A673 (cell line): ENCODE measurements at regions not wholly inside any gene's neighbourhood (a gene's known extent, or its start where the extent isn't known, plus 50 kb on each side); places are given as distances from the start of the nearest gene placed in this dataset.

Experiments used
- BruUV-seq: library from RNA; stranded (reverse); fragments of 400-500 nt; replicated peaks from 2 replicates; lab custom pipeline; 2021; lab: Mats Ljungman, UMichigan
- CTCF ChIA-PET: fragments of 300-600 bp; sonication (Branson Sonifier 250); formaldehyde crosslinking; loops from one replicate; lab custom pipeline; 2022; ENCODE audit warnings: antibody characterized with exemption; lab: Charles Lee
- POLR2A ChIA-PET: fragments of 300-600 bp; sonication (Branson Sonifier 250); formaldehyde crosslinking; loops from one replicate; lab custom pipeline; 2022; ENCODE audit warnings: antibody characterized with exemption; ENCODE audit not compliant: low non-redundant PET; lab: Charles Lee
- DNase-seq: peaks from one replicate; pipeline ENCODE4 v3.0.0-alpha.2; 2015; ENCODE audit warnings: low spot score
- H3K27ac ChIP-seq: fragments of 200-600 bp; sonication (generic); 2 replicates; pipeline ENCODE4 v1.5.1; 2016; ENCODE audit warnings: mixed run types, low read depth, mild to moderate bottlenecking, mixed read lengths, antibody characterized with exemption, low read length; ENCODE audit not compliant: poor library complexity, severe bottlenecking
- H3K27me3 ChIP-seq: fragments of 200-600 bp; sonication (generic); replicated peaks from 2 replicates; pipeline ENCODE4 v1.6.1; 2017; ENCODE audit warnings: mixed run types, low read depth, mild to moderate bottlenecking, mixed read lengths, antibody characterized with exemption, low read length; ENCODE audit not compliant: insufficient read depth, poor library complexity
- H3K36me3 ChIP-seq: fragments of 200-600 bp; sonication (generic); 2 replicates; pipeline ENCODE4 v1.6.1; 2016; ENCODE audit warnings: mixed run types, mild to moderate bottlenecking, mixed read lengths, antibody characterized with exemption, low read length; ENCODE audit not compliant: insufficient read depth, poor library complexity, severe bottlenecking
- H3K4me1 ChIP-seq: fragments of 200-600 bp; sonication (generic); 2 replicates; pipeline ENCODE4 v1.6.1; 2017; ENCODE audit warnings: mixed run types, mild to moderate bottlenecking, mixed read lengths, antibody characterized with exemption, low read length; ENCODE audit not compliant: insufficient read depth, poor library complexity, severe bottlenecking
- H3K4me3 ChIP-seq: fragments of 200-600 bp; sonication (generic); 2 replicates; pipeline ENCODE4 v1.5.1; 2016; ENCODE audit warnings: low read depth, mixed run types, mild to moderate bottlenecking, mixed read lengths, low read length; ENCODE audit not compliant: poor library complexity, severe bottlenecking
- H3K9me3 ChIP-seq: fragments of 200-600 bp; sonication (generic); 2 replicates; pipeline ENCODE4 v1.6.1; 2016; ENCODE audit warnings: mixed run types, low read depth, mild to moderate bottlenecking, mixed read lengths, antibody characterized with exemption, low read length; ENCODE audit not compliant: poor library complexity, severe bottlenecking
- EZH2 ChIP-seq: fragments of 200-600 bp; sonication (generic); IDR thresholded peaks from 2 replicates; pipeline ENCODE4 v1.6.1; 2017; ENCODE audit warnings: borderline replicate concordance, low read depth, mild to moderate bottlenecking, mixed read lengths, antibody characterized with exemption, low read length; ENCODE audit not compliant: poor library complexity, severe bottlenecking
- intact Hi-C: fragments of 100-400 bp; cut with micrococcal nuclease; formaldehyde crosslinking; loops from one replicate; pipeline ENCODE4 v1.10.0; 2022; ENCODE audit not compliant: unreplicated experiment
- TF ChIP-seq, protein P1 (sequence below): fragments of 300-800, 200-600 bp; sonication (generic); conservative IDR thresholded peaks from 2 replicates; pipeline ENCODE4 v1.5.1; 2017; ENCODE audit warnings: low read depth, mild to moderate bottlenecking, antibody characterized with exemption, low read length, moderate library complexity, mixed read lengths

DNA sequence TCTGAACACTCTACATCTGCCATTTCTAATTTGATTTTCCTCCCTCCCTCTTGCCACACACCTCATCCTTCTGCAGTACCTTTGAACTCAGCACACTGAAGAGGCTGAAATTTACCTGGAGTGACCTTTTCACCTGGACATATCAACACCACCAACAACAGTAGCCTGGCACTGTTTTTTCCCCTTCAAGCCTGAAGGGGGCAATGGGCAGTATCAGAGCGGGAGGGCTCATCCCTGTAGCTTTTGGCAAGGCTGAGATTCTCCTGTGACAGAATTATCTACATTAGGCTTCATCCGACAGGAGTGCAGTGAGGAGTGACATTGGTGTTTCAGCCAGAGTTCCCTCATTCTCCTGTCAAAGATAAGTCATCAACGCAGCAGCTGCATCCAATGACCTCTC, 312.8 kb upstream of the SPTLC3 start:
- ChIA-PET CTCF (no interaction called here), POLR2A (no interaction called here)
- no TSS peak for BruUV-seq
- Histone ChIP-seq H3K9me3 (no peaks in the 10 kb centered on the region), H3K36me3 (no peaks in the 10 kb centered on the region), H3K27me3 (no peaks in the 10 kb centered on the region), H3K27ac (no peak overlapping the region), H3K4me1 (no peaks in the 10 kb centered on the region), H3K4me3 (no peak overlapping the region)
- no peak for DNase-seq
- intact Hi-C loops: no loop called here
- TF ChIP-seq, protein P1, sequence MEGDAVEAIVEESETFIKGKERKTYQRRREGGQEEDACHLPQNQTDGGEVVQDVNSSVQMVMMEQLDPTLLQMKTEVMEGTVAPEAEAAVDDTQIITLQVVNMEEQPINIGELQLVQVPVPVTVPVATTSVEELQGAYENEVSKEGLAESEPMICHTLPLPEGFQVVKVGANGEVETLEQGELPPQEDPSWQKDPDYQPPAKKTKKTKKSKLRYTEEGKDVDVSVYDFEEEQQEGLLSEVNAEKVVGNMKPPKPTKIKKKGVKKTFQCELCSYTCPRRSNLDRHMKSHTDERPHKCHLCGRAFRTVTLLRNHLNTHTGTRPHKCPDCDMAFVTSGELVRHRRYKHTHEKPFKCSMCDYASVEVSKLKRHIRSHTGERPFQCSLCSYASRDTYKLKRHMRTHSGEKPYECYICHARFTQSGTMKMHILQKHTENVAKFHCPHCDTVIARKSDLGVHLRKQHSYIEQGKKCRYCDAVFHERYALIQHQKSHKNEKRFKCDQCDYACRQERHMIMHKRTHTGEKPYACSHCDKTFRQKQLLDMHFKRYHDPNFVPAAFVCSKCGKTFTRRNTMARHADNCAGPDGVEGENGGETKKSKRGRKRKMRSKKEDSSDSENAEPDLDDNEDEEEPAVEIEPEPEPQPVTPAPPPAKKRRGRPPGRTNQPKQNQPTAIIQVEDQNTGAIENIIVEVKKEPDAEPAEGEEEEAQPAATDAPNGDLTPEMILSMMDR: no peak
- TF ChIP-seq EZH2: no peak

DNA sequence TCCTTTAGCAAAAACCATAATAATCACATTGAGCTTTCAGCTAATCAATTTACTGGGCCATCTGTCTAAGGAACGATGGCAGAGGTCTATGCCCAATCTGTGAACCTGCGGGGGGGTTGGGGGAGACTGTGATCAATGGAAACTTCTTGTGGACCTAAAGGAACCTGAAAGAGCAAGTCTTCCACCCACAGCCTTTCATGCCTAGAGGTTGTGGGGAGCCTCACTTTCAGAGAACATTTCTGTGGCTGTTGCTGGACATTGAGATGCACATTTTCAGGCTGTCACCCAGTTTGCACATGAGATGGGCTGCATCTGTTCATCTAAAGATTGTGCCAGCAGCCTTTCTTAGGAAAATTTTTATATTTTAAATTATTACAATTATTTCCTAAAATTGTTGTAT, 310.0 kb upstream of the SPTLC3 start:
- BruUV-seq: no TSS peak
- Histone ChIP-seq H3K9me3 (no peaks in the 10 kb centered on the region), H3K27me3 (no peaks in the 10 kb centered on the region), H3K4me1 (no peaks in the 10 kb centered on the region), H3K36me3 (no peaks in the 10 kb centered on the region), H3K4me3 (no peak overlapping the region), H3K27ac (no peak overlapping the region)
- CTCF ChIA-PET: no interaction called here
- no peak for DNase-seq
- intact Hi-C loops: no loop called here
- POLR2A ChIA-PET: no interaction called here
- TF ChIP-seq, protein P1: no peak
- no peak for TF ChIP-seq EZH2

DNA sequence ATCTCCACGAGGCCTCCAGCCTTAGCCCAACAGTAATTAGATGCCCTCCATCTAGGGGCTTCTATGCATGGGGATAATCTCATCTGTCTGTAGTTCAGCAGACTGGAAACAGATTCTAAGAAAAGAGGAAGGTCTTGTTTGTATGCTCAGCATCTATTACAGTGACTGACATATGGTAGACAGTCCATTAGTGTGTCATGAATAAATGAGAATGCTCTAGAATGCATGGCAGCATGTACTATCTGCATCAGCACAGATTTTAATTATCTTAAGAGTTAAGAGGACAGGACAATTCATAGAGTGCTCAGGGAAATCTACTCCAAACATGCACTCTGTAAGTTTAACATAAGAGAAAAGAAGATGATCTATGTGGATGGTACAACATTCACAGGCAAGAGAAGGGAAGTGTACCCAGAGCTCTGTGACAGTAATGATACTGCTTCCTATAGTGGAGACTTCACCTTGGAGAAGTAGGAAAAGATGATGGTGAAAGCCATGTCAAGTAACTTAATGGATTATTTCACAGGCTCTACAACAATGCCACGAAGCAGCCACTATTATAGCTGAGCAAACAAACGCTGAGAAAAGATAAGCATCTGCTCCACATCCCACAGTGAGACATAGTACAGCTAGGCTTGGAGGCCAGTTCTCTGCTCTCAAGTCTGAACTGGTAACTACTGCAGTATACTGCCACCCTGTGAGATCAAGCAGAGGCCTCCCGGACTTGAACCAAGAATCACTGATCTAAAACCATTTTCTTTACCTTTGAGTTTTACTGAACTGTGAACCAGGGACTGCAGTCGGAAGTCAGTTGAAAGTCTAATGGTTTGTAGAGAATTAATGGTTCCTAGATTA, 309.2 kb upstream of the SPTLC3 start:
- TF ChIP-seq, protein P1: no peak
- no peak for TF ChIP-seq EZH2
- ChIA-PET POLR2A (no interaction called here), CTCF (no interaction called here)
- H3K27me3 ChIP-seq: no peaks in the 10 kb centered on the region
- no peaks in the 10 kb centered on the region for H3K9me3 ChIP-seq
- H3K4me1 ChIP-seq: no peaks in the 10 kb centered on the region
- H3K27ac ChIP-seq: no peak overlapping the region
- no peaks in the 10 kb centered on the region for H3K36me3 ChIP-seq
- intact Hi-C loops: no loop called here
- no TSS peak for BruUV-seq
- no peak overlapping the region for H3K4me3 ChIP-seq
- no peak for DNase-seq
